ENCODE measurements at regions not wholly inside any gene's neighbourhood (a gene's known extent, or its start where the extent isn't known, plus 50 kb on each side); places are given as distances from the start of the nearest gene placed in this dataset.

- no peak for TF ChIP-seq CTCF (IDR thresholded peaks at IDR 0.05; ENCODE audit: borderline replicate concordance, extremely low read depth, low read length, poor library complexity, severe bottlenecking)
- TF ChIP-seq EZH2 (IDR thresholded peaks at IDR 0.05; ENCODE audit: borderline replicate concordance, low read depth, low read length, severe bottlenecking) = no peak
Measured at GRCh38 chr10:21048068-21048467, 151.0 kb upstream of the NEBL start.

Data from DND-41 (cell line).